Lower lobe of right lung (tissue), 2 donors: ENCODE measurements at regions not wholly inside any gene's neighbourhood (a gene's known extent, or its start where the extent isn't known, plus 50 kb on each side); places are given as distances from the start of the nearest gene placed in this dataset.

Experiments
- ATAC-seq, 2 donors: fragments of 200-7000 bp; cut with Tn5 transposase; one replicate each; pipeline ENCODE4 v1.9.1; 2020 to 2022; ENCODE audit warnings: mild to moderate bottlenecking in 2 of 2, moderate library complexity in 2 of 2
- DNase-seq: peaks from one replicate; pipeline ENCODE4 v3.0.0-alpha.2; 2020
- H3K27ac ChIP-seq: fragments of 200-600 bp; one replicate; pipeline ENCODE4 v1.8.0; 2022
- H3K27me3 ChIP-seq: fragments of 200-600 bp; one replicate; pipeline ENCODE4 v1.8.0; 2022; ENCODE audit warnings: low read depth
- H3K36me3 ChIP-seq: fragments of 200-600 bp; one replicate; pipeline ENCODE4 v1.8.0; 2022; ENCODE audit warnings: mild to moderate bottlenecking
- H3K4me1 ChIP-seq: fragments of 200-600 bp; one replicate; pipeline ENCODE4 v1.8.0; 2022
- H3K4me3 ChIP-seq: fragments of 200-600 bp; one replicate; pipeline ENCODE4 v1.8.0; 2022; ENCODE audit warnings: mild to moderate bottlenecking
- H3K9me3 ChIP-seq: fragments of 200-600 bp; one replicate; pipeline ENCODE4 v1.8.0; 2022
- CTCF ChIP-seq: fragments of 200-600 bp; IDR thresholded peaks from one replicate; pipeline ENCODE4 v1.8.0; 2022; ENCODE audit warnings: antibody characterized with exemption, mild to moderate bottlenecking
- intact Hi-C: fragments of 100-400 bp; cut with DNase I; formaldehyde crosslinking; loops from one replicate; pipeline ENCODE4 v1.11.0; 2022
- donor health status: DM: no; HTN: yes; CAD: no; lungs with severe emphysema.

GRCh38 chr6:170011204-170012036 is 260.0 kb downstream of the ERMARD start:
- Histone ChIP-seq H3K9me3 (no peaks in the 10 kb centered on the region), H3K36me3 (no peaks in the 10 kb centered on the region), H3K4me3 (no peak overlapping the region), H3K4me1 (peaks cover 16% of the 10 kb centered on the region), H3K27ac (peak overlapping the region; percentile 40), H3K27me3 (peaks cover 9% of the 10 kb centered on the region)
- DNase-seq (no peak), ATAC-seq (peak; percentile 67 to 77)
- intact Hi-C loops, result no loop called here
- TF ChIP-seq CTCF, result no peak

- peaks cover 16% of the 10 kb centered on the region for H3K4me1 ChIP-seq
- no peak for TF ChIP-seq CTCF
- intact Hi-C loops, result no loop called here
- DNase-seq (no peak), ATAC-seq (no peak)
- no peaks in the 10 kb centered on the region for H3K9me3 ChIP-seq
- no peak overlapping the region for H3K4me3 ChIP-seq
- H3K36me3 ChIP-seq, result no peaks in the 10 kb centered on the region
- peak overlapping the region; percentile 40 for H3K27ac ChIP-seq
- peaks cover 6% of the 10 kb centered on the region for H3K27me3 ChIP-seq
Measured at GRCh38 chr6:170010665-170011203, 259.3 kb downstream of the ERMARD start.

- Histone ChIP-seq H3K4me1 (peaks cover 16% of the 10 kb centered on the region), H3K4me3 (no peak overlapping the region), H3K27me3 (peaks cover 6% of the 10 kb centered on the region), H3K9me3 (peaks cover 7% of the 10 kb centered on the region), H3K36me3 (no peaks in the 10 kb centered on the region), H3K27ac (no peak overlapping the region)
- ATAC-seq (no peak), DNase-seq (no peak)
- intact Hi-C loops, result no loop called here
- TF ChIP-seq CTCF, result no peak
Measured at GRCh38 chr6:170008294-170008785, 256.9 kb downstream of the ERMARD start.

- peaks cover 16% of the 10 kb centered on the region for H3K4me1 ChIP-seq
- H3K9me3 ChIP-seq, result peaks cover 7% of the 10 kb centered on the region
- no peaks in the 10 kb centered on the region for H3K36me3 ChIP-seq
- H3K27me3 ChIP-seq, result peaks cover 6% of the 10 kb centered on the region
- no peak for DNase-seq
- H3K27ac ChIP-seq, result no peak overlapping the region
- TF ChIP-seq CTCF, result no peak
- no peak for ATAC-seq
- intact Hi-C loops, result no loop called here
- H3K4me3 ChIP-seq, result no peak overlapping the region
Measured at GRCh38 chr6:170007468-170008293, 256.3 kb downstream of the ERMARD start.

GRCh38 chr6:170006900-170007467 is 255.6 kb downstream of the ERMARD start:
- no peaks in the 10 kb centered on the region for H3K36me3 ChIP-seq
- H3K27ac ChIP-seq, result no peak overlapping the region
- peaks cover 6% of the 10 kb centered on the region for H3K27me3 ChIP-seq
- no peak for DNase-seq
- peaks cover 7% of the 10 kb centered on the region for H3K9me3 ChIP-seq
- ATAC-seq, result no peak
- no peak for TF ChIP-seq CTCF
- no peak overlapping the region for H3K4me3 ChIP-seq
- peaks cover 16% of the 10 kb centered on the region for H3K4me1 ChIP-seq
- intact Hi-C loops, result no loop called here
